RPMI7951 (cell line): ENCODE measurements at regions not wholly inside any gene's neighbourhood (a gene's known extent, or its start where the extent isn't known, plus 50 kb on each side); places are given as distances from the start of the nearest gene placed in this dataset.

Experiments used
- DNase-seq: peaks from one replicate; pipeline ENCODE4 v3.0.0-alpha.2; 2012; ENCODE audit warnings: low read depth

DNA sequence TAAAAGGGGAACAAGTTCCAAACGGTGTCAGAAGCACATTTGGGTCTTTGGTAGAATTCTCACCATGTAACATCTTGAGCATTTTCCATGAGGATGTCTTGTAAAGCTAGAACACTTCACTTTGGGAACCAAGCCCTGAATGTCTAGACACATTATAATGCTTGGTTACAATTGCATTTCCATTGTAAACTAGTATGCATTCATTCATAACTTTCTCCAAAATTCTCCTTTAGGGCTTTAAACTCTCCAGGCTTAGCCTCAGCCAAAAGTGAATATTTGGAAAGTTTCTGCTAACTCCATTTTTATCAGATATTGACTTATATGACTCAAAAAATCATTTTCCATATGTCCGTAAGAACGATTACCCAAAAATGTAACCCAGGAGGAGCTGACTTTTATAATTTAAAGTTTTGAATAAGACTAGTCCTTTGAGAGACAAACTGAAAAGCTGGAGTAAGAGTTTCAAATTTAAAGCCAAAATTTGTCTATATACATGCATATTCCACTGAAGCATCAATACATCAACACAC lies 1170.4 kb downstream of the EFNB2 start:
- no peak for DNase-seq

DNA sequence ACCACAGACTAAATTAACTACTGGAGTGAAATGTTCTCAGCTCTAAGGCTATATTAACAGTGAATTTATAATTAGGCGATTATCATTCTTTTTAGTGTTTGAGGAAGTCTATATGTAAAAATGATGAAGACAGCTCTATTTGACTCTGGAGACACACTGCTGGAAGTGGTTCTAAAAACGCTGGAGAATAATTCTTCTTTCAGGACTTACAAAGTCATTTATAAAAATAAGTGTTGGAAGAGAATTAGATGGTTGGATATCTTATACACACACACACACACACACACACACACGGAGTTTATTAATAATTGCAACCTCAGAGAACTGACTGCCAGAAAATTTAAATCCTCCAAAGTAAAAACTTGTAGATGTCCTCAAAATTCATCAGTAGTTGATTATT lies 1171.3 kb downstream of the EFNB2 start:
- DNase-seq: no peak

DNA sequence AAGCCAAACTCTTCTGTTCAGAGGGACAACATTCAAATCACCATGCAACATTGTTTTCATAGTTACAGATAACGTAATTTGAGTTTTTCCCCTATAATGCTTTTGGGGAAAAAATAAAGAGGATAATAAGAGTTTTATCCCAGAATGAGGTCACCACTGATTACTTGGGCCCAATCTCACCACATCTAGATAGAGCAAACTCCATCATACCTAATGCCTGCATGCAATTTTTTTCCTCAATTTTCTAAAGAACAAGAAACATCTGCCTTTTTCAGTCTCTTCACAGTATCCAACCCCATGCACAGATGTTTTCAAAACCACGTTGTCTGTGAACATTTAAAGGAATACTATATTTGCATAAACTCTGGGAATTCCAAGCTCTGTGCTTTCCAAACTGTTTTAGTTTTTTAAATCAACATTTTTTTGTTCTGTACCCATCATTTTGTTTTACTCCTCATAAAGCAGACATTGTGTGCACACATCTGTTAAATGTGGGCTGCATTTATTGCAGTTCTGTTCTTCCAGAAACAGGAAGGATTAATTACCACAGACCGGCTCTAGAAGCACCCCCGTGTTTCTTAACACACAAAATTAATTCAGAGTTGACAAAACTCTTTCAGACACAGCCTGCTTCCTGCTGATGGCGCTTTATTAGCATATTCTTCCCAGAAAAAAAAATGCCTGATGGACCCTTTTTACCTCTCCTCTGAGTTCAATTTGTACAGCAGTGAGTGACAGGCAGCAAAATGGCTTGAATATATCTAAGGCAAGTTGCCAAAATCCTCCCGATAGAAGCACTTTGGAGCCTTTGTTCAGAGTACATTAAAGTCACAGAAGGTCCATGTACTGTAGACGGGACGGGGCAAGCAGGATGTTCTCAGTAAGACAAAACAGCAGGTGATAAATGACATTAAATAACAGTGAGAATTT lies 1171.9 kb downstream of the EFNB2 start:
- peak; percentile 3 for DNase-seq

DNA sequence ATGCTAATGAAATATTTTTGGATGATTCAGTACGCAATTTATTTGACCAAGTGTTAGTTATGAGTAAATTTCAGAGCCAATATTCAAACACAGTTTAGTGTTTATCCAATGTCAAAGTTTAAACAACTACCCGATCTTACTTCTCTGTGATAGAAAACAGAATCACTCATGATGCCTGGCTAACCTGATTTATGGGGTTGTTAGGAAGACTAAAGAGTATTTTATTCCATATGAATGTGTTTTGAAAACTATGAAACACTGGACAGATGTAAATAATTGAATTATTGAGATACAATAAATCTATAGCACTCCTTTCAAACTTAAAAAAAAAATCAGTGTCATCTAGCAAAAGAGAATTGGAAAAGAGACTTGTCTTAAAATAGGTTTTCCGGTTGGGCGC lies 1181.8 kb downstream of the EFNB2 start:
- DNase-seq: no peak

DNA sequence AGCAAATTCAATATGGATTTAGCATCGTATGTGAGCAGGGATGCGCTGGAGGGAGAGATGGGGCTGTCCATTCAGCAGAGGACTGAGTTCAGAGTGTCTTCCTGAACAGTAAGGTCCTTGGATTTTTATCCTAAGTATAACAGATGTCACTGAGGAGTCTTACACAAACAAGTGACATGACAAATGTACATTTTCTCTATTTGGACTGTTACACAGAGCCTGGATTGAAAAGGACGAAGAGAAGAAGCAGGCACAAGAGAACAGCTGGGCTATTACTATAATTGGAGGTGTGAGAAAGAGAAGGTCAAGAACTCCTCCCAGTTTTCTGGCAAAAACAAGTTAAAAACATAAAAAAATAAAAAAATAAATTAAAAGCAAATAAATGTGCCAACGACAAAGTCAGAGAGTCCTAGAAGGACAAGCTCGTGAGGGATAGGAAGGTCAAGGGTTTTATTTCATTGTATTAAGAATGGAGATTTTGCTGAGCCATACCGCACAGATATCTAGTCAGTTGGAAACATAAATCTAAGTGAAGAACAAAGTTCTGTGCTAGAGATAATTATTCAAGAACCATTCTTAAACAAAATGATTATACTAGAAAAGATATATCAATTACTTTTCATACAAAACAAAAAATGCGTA lies 1186.3 kb downstream of the EFNB2 start:
- no peak for DNase-seq

DNA sequence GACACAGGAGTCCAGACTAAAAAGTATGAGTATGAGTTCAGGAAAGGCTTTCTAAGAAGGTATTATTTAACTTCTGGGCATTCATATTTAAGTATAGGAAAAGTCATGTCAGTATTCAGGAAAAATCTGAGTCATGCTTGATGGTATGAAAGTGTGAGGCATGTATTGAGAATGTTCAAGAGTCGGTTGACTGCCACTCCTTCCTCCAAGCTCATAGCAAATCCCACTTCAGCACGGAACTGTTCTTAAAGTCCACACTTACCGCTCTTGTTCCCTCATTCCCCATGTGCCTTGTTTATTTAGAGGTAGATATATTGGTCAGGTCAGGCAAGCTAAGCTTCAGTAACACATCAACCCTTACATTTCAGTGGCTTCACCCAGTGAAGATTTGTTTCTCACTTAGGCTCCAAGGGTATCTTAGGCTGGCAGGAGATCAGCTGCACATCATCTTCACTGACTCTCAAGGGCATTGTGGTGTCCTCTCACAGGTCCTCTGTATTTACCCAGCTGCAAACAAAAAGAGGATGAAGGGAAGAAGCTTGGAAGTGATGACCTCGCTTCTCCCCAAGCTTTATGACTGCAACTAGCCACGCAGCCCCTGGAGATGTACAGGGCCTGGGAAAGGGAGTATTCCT lies 1189.2 kb downstream of the EFNB2 start:
- DNase-seq: peak; percentile 23

DNA sequence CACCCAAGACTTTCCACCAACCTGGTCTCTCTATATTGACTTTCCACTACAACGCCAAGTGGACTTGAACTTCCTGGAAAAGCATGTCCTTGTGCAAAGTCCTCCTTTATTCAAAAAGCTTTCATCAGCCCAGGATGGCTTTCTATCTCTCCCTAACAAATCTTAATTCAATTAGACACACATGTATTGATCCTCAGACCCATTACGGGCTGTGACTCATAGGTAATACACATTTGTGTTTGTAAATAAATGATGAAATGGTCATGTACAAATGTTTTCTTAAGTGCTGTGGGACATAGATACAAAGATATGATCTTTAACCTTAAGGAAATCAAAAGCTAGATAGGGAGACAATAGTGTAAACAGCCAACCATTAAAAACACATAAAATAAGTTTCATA lies 1189.7 kb downstream of the EFNB2 start:
- no peak for DNase-seq

DNA sequence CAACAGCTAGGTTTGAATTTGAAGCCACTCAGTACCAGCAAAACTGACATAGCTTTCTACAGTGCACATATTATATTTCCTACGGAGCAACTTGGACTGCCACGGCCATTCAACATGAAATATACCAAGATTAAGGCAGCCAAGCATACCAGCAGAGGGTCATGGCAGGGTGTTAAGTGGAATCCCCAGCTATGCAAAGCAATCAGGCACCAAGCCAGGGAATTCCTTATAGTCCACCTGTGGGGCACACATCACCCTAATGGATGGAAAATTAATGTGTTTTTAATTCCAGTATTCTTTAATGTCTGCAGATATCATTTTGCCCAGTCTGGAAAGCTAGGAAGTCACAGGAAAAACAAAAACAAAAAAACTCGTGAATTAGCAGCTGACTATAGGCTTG lies 1190.3 kb downstream of the EFNB2 start:
- DNase-seq: no peak

DNA sequence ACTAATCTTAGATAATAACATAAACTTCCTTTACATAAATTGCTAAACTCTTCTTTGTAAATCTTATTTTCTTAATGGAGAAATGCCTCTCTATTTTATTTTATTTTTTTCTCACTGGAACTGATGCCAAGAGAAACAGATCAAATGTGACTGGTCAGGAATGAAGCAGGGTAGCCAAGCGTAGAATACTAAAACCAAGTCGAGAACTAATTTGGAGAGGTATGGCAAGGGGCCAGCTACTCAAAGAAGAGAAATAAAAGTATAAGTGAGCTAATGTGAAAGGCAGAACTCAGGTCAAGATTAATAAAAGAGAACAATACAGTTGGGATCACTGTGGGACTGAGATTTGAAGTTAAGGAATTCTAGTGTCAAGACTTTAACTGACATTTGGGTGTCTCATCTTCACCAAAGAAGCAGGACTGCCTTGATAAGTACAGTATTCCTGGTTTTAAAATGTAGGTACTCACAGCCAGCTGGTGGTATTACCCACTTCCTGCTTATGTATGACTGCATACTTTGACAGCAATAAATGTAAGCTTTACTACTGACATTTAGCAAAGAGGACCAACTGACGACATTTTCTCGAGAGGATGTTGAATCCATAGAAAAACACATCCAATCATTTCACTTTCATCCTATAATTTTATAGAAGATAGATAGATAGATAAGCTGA lies 1192.2 kb downstream of the EFNB2 start:
- no peak for DNase-seq

DNA sequence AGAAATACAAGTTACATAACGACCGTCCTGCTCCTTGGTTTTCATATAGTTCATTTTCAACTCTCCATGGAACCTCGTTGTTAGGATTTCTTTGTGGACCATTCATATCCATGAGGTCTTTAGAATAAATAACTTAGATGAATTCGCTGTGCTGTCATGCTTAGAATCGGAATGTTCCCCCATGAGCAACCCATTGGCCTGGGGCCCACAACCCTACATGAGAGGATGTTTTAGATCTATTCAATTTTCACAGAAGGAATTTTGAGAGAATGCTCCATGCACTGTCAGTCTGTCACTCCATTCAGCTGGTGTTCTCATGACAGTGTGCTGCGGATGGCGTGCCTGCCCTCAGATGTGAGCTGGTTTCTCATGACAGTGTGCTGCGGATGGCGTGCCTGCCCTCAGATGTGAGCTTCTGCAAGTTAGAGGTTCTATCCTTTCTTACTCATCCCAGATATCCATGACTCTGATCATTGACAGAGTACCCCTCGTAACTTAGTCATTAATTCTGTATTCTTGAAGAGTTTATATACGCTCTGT lies 1193.1 kb downstream of the EFNB2 start:
- no peak for DNase-seq

DNA sequence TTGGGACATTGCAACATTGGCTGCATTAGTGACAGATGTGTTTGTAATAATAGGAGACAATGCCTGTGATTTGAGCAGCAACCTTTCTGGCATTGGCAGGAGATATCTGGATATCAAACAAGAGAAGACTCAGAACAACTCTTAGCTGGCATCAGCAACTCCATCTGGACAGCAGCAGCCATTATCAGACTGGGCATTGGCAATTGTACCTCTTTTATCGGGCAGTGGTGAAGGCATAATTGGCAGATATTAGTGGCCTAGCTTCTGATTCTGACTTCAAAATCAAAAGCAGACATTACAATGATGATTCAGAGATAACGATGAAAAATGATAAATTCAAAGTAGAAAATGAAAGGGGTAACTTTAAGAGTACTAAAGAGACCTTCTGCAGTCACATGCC lies 1193.7 kb downstream of the EFNB2 start:
- no peak for DNase-seq

DNA sequence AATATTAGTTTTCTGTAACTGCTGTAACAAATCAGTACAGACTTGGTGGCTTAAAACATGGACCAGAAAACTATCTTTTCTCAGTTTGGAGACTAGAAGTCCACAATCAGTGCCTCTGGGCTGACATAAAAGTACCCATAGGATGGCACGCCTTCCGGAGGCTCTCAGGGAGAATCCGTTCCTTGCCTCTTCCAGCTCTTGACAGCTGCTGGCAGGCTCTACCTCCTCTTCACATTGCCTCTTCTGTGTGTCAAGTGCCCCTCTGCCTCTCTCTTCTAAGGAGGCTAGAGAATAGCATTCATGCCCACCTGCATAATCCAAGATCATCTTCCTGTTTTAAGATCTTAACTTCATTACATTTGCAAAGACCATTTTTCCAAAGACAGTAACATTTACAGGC lies 1194.2 kb downstream of the EFNB2 start:
- no peak for DNase-seq

DNA sequence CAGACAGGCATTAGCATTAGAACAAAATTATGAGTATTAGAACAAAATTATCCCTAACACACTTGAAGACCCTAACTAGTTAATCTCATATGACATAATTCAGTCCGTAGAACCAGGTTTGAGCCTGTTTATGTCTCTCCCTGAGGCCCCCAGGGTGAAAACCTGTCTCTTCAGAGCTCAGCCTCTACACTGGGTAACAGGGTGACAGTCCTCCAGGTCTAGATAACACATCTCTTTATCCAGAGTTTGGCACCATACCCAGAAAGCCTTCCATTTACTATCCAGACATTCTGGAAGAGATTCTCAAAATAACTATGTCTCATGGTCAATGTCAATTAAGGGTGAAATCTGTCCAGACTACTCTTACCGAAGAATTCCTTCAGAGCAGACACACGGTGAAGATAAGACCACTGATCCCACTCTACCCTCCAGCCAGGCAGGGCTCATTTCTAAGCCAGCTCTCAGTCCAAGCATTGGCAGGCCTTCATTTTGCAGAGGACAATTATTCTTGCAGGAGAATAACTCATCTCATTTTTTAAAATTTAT lies 1195.3 kb downstream of the EFNB2 start:
- no peak for DNase-seq

DNA sequence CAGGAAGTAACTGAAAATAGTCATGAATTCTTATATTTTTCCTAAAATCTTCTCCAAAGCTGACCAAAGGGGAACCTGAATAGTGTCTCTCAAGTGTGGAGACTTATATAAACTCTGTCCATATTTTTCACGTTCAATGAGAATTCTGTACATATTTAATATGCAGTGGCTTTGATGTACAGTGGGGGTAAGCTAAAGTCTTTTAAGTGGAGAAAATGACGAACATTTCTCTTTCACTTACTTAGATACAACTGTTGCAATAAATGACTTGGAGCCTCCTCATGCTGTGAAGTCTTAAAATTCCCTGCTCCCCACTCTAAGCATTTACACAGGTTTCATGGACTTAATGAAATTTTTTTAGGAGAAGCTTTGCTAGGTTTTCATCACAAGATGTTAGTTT lies 1196.7 kb downstream of the EFNB2 start:
- DNase-seq: no peak

DNA sequence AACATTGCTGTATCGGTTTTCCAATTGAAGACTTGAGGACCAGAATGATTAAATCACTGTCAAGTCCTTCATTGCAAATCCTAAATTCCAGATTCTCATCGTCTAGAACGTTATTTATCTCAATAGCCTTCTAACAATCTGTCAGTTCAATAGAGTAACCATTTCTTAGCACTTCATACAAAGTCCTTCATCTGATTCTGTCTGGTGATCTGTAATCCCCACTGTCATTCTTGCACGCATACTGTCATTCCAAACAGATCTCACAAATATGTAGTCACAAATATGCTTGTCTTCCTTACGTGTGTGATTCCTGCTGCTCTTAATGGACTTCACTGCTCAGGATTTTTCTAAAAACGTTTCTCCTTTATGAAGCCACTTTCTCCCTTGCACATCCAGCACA lies 1197.5 kb downstream of the EFNB2 start:
- DNase-seq: no peak

DNA sequence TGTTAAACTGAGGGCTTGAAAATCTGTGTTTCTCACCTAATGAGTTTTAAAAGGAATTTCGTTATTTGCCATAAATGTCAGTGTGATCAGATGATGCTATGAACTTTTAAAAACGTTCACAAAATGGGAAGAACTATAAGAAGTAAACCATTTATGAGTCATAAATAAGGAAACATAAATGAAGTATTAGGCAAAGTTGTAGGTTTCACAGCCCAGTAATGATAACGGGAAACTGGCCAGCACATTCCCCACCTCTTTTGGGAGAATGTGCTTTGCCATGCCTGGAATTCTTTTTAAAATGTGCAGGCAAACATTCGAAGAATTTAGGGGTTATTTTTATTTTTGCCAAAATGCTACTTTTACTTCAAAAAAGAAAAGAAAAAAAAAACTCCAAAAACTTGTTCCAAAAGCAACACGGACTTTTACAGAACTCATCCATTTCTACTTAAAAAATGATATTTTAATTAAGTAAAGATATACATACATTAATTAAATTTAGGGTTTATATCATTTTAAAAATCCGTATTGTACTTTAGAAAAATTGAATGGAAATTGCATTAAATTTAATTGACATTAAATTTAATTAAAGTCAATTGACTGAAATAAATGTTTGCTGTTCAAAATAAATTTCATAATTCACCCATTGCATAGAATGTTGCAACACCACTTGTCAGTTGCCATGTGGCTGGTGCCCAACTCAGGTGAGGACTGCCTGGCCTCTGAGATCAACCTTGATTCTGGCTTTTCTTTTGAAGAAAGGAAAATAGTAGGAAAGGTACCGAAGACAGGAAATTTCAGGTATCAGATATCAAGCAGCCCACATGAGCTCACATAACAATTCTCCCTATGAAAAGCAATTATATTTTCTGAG lies 1198.5 kb downstream of the EFNB2 start:
- no peak for DNase-seq

DNA sequence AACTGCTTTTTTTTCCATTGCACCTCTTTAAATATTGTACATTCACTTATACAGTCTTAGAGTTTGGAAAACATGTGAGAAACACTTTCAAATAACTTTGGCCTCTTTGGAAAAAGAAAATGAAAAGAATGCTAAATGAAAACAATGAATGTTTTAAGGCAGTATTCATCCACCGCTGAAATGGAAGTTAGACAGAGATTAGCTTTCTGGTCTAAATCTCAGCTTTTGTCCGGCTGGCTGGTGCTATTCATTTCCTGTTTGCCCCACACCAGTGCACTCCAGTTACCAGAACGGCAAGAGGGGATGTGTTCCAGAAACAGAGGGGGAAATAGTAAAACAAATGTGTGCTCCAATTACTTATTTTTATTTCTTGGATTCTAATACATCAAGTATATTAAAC lies 1201.3 kb downstream of the EFNB2 start:
- DNase-seq: no peak

DNA sequence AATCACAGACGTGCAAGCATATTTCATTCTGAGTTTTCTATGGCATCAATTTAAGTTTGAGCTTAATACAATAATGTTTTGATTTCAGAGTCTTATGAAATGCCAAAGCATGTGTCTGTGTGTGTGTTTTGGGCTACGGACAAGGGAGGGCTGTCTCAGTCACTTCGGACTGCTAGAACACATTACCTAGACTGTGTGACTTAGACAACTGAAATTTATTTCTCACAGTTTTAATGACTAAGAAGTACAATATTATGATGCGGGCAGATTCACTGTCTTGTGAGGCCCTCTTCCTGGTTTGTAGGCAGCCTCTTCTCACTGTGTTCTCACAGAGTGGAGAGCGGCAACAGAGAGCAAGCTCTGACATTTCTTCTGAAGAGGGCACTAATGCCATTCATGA lies 1202.0 kb downstream of the EFNB2 start:
- DNase-seq: no peak

DNA sequence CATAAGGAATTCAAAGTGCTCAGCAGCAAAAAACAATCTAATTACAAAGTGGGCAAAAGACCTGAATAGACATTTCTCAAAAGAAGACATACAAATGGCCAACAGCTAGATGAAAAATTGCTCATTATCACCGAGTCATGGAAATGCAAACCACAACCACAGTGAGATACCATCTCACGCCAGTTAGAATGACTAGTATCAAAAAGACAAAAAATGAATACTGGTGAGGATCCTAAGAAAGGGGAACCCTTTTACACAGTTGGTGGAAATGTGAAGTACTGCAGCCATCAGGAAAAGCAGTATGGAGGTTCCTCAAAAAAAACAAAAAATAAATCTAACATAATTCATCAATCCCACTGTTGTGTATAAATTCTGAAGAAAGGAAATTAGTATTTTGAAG lies 1206.1 kb downstream of the EFNB2 start:
- DNase-seq: no peak

DNA sequence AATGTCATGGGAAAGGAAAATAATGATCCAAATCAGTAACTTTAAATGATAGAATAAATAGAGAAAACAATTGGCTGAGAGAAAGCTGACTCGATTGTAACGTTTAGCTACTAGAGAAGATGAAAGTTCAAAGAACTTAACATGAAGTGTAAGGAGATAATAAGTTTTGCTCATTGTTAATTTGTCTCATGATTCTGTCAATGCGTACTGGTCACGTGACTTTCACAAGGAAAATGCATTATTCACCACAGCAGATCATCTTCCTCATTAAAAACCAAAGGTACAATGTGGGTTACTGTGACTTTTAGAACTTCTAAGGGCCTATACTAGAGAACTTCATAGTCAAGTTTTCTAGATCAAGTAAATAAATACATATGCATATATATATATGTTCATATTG lies 1207.2 kb downstream of the EFNB2 start:
- no peak for DNase-seq
